ENCODE measurements at regions not wholly inside any gene's neighbourhood (a gene's known extent, or its start where the extent isn't known, plus 50 kb on each side); places are given as distances from the start of the nearest gene placed in this dataset.

DNA sequence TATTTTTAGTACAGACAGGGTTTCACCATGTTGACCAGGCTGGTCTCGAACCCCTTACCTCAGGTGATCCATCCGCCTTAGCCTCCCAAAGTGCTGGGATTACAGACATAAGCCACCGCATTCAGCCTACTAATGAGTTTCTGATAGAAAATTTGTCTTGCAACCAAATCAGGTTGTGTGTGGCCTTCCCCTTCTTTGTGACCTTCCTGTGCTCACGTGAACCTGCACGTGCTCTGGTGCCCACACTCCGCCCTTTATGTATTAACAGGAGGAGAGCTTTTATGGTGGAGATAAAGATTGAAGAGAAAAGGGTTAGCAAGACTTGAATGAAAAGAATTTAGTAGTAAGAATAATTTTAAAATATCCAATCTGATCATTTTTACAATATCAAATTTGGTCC, 343.5 kb upstream of the TMEM132C start:
- TF ChIP-seq, protein P1, sequence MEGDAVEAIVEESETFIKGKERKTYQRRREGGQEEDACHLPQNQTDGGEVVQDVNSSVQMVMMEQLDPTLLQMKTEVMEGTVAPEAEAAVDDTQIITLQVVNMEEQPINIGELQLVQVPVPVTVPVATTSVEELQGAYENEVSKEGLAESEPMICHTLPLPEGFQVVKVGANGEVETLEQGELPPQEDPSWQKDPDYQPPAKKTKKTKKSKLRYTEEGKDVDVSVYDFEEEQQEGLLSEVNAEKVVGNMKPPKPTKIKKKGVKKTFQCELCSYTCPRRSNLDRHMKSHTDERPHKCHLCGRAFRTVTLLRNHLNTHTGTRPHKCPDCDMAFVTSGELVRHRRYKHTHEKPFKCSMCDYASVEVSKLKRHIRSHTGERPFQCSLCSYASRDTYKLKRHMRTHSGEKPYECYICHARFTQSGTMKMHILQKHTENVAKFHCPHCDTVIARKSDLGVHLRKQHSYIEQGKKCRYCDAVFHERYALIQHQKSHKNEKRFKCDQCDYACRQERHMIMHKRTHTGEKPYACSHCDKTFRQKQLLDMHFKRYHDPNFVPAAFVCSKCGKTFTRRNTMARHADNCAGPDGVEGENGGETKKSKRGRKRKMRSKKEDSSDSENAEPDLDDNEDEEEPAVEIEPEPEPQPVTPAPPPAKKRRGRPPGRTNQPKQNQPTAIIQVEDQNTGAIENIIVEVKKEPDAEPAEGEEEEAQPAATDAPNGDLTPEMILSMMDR (IDR thresholded peaks at IDR 0.05; ENCODE audit: extremely low read depth, insufficient read depth, missing control alignments): no peak
- in situ Hi-C loops (cut with MboI; ENCODE audit: low pct_unique_long_range_greater_than_20kb, low sequenced_read_pairs, unreplicated experiment): no loop called here
- no peak for DNase-seq (ENCODE audit: low spot score)

DNA sequence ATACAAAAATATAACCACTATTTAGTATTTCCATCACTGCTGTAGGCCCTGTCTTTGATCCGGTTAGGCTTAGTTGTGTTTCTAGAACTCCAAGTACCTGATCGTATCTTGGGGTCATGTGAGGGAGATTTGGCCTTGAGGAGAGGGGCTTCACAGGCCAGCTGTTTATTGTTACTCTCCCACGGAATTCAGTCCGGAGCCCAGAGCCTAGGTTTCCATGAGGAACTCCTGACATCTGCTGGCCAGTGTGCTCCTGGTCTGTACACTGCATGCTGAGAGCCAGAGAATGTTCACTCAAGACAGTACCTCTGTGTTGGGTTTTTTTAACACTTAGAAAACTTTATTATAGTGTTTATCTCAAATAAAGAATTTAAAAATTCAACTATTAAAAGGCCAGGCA, 341.0 kb upstream of the TMEM132C start:
- in situ Hi-C loops (cut with MboI; ENCODE audit: low pct_unique_long_range_greater_than_20kb, low sequenced_read_pairs, unreplicated experiment): no loop called here
- no peak for DNase-seq (ENCODE audit: low spot score)

DNA sequence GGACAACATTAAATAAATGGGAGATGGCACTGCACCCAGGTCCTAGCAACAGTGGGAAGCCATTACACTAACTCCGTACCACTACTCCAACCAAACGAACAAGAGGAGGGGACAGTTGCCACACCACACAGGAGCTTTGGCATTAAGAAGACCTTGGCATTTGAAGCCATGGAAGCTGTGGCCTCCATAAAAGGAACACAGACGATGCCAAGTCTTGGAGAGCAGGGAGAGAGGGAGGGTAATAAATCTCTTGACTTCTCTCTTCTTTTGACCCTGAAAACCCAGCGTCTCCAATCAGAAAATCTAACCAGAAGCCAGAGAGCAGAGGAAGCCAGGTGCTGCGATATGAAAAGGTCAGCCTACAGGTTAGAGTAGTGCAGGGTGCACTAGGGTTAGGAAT, 338.8 kb upstream of the TMEM132C start:
- TF ChIP-seq, protein P1 (IDR thresholded peaks at IDR 0.05; ENCODE audit: extremely low read depth, insufficient read depth, missing control alignments): no peak
- in situ Hi-C loops (cut with MboI; ENCODE audit: low pct_unique_long_range_greater_than_20kb, low sequenced_read_pairs, unreplicated experiment): no loop called here
- DNase-seq (ENCODE audit: low spot score): no peak

More for the DNA sequence above, 341.0 kb upstream of the TMEM132C start:
- TF ChIP-seq, protein P1 (IDR thresholded peaks at IDR 0.05; ENCODE audit: extremely low read depth, insufficient read depth, missing control alignments): no peak

DNA sequence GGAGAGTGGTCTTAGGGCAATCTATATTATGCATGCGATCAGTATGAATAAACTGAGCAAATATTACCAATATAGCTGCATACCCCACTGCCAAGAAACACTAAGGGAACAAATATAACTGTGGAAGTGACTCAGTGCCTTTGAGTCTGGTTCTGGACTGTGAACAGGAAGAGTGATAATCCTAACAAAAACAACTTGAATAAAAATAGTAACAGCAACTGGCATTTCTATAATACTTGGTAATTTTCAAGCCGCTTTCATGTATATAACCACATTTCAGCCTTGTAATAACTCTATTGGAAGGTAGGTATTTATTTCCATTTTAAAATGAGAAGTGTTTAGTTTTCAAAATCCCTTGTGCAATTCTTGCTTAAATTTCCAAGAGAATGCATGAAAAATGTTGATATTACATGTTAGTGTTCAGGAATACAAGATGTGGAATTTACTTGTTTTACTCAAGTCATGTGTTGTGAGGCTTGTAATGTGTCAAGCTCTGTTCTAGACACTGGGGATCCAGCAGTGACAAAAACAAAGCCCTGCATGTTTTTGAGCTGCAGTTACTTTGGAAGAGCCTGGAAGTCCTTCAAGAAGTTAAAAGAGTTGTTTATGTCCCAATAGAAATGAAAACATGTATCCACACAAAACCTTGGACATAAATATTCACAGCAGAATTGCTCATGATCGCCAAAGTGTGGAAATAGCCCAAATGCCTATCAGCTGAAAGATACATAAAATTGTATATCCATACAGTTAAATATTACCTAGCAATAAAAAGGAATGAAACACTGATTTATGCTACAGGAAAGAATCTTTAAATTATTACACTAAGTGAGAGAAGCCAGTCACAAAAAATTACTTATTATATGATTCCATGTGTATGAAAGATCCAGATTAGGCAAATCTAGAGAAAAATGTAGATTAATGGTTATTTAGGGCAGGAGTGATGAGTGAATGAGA, 338.1 kb upstream of the TMEM132C start:
- in situ Hi-C loops (cut with MboI; ENCODE audit: low pct_unique_long_range_greater_than_20kb, low sequenced_read_pairs, unreplicated experiment): no loop called here
- TF ChIP-seq, protein P1 (IDR thresholded peaks at IDR 0.05; ENCODE audit: extremely low read depth, insufficient read depth, missing control alignments): no peak
- DNase-seq (ENCODE audit: low spot score): no peak

DNA sequence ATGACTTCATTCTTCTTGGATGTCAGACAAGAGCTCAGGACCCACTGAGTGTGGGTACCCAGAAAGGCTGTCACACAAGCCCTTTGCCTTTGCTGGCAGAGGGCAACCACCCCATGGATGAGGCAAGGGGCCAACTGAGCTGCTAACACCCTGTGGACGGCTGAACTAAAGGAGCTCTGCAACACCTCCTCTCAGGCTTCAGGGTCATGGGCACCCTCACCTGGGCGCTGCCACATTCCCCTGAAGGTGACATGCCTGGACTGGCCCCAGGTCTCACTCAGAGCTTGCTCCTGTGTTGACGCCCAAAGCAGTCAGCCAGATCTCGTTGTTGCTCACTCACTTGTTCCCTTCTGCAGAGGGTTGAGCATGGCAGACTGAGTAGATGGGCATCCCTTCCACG, 336.8 kb upstream of the TMEM132C start:
- in situ Hi-C loops (cut with MboI; ENCODE audit: low pct_unique_long_range_greater_than_20kb, low sequenced_read_pairs, unreplicated experiment): no loop called here
- no peak for DNase-seq (ENCODE audit: low spot score)
- TF ChIP-seq, protein P1 (IDR thresholded peaks at IDR 0.05; ENCODE audit: extremely low read depth, insufficient read depth, missing control alignments): no peak

DNA sequence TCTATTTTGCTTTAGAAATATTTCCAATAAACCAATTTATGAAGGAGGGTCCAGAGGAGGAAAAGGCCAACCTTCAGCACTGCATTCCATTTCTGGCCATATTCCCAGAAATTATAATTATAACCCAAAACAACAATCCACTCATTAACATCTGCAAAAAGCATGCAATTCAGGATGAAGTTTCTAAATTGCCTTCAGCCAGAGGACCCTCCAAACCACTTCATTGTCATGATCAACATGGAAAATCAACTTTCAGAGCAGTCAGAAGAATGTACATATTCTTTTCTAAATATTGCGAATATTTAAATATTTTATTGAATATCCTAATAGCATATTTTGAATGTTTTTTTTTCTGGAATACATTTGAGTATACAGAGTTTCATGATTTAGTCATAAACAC, 332.6 kb upstream of the TMEM132C start:
- TF ChIP-seq, protein P1 (IDR thresholded peaks at IDR 0.05; ENCODE audit: extremely low read depth, insufficient read depth, missing control alignments): no peak
- in situ Hi-C loops (cut with MboI; ENCODE audit: low pct_unique_long_range_greater_than_20kb, low sequenced_read_pairs, unreplicated experiment): no loop called here
- no peak for DNase-seq (ENCODE audit: low spot score)

Data from GM13977 (cell line).